NT2/D1 (cell line): ENCODE measurements at regions not wholly inside any gene's neighbourhood (a gene's known extent, or its start where the extent isn't known, plus 50 kb on each side); places are given as distances from the start of the nearest gene placed in this dataset.
"Not testable (repeated sequence)": the region's sequence is repeated elsewhere in the genome, so short reads cannot be mapped to it uniquely, and the experiment has no call there.

Experiments used
- DNase-seq: peaks from one replicate; pipeline ENCODE4 v3.0.0-alpha.2; 2011; ENCODE audit warnings: low read depth, low spot score
- H3K27me3 ChIP-seq: 2 replicates; pipeline ENCODE4 v1.6.0; 2011; ENCODE audit warnings: mild to moderate bottlenecking; ENCODE audit not compliant: insufficient read length, insufficient read depth
- H3K36me3 ChIP-seq: 2 replicates; pipeline ENCODE4 v1.6.1; 2011; ENCODE audit warnings: mild to moderate bottlenecking, low read length, mixed read lengths; ENCODE audit not compliant: insufficient read depth, insufficient read length
- H3K4me1 ChIP-seq: 2 replicates; pipeline ENCODE4 v1.5.1; 2011; ENCODE audit not compliant: insufficient read depth, insufficient read length
- H3K4me3 ChIP-seq: 2 replicates; pipeline ENCODE4 v1.5.1; 2011; ENCODE audit warnings: low read depth; ENCODE audit not compliant: insufficient read length
- H3K9ac ChIP-seq: 2 replicates; pipeline ENCODE4 v1.6.0; 2011; ENCODE audit warnings: low read depth; ENCODE audit not compliant: insufficient read length
- H3K9me3 ChIP-seq: 2 replicates; pipeline ENCODE4 v1.5.1; 2011; ENCODE audit warnings: mild to moderate bottlenecking, low read length; ENCODE audit not compliant: insufficient read depth
- SUZ12 ChIP-seq: IDR thresholded peaks from 2 replicates; pipeline ENCODE4 v1.6.1; 2011; ENCODE audit not compliant: insufficient read length, insufficient read depth; ENCODE audit errors: extremely low read depth
- YY1 ChIP-seq: IDR thresholded peaks from 2 replicates; pipeline ENCODE4 v1.6.1; 2011; ENCODE audit not compliant: insufficient read length, insufficient read depth
- ZNF274 ChIP-seq: IDR thresholded peaks from 2 replicates; pipeline ENCODE4 v1.6.1; 2011; ENCODE audit warnings: mild to moderate bottlenecking, low read depth, low read length

DNA sequence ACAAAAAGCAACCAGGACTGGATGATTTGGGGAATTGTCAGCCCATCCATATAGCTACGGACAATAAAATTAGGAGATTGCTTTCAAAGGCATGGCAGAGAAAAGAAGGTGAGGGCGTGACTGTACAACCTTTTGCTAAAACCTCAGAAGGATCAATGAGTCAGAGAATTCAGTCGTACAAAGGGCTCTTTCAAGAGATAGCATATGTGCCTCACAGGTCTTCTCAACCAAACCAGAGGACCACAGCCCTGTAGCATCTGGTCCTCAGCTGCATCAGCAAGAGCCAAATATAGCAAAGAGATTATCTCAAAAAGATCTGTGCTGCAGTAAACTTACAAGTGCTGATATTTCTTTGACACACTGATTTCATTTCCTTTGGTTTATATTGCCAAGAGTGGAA is 149.9 kb upstream of the RAB6C start:
- no peak for TF ChIP-seq ZNF274
- TF ChIP-seq SUZ12: no peak
- no peak for TF ChIP-seq YY1
- Histone ChIP-seq H3K4me1 (no peaks in the 10 kb centered on the region), H3K36me3 (no peaks in the 10 kb centered on the region), H3K4me3 (no peak overlapping the region), H3K9me3 (peaks cover 33% of the 10 kb centered on the region), H3K9ac (no peak overlapping the region), H3K27me3 (no peaks in the 10 kb centered on the region)
- no peak for DNase-seq

DNA sequence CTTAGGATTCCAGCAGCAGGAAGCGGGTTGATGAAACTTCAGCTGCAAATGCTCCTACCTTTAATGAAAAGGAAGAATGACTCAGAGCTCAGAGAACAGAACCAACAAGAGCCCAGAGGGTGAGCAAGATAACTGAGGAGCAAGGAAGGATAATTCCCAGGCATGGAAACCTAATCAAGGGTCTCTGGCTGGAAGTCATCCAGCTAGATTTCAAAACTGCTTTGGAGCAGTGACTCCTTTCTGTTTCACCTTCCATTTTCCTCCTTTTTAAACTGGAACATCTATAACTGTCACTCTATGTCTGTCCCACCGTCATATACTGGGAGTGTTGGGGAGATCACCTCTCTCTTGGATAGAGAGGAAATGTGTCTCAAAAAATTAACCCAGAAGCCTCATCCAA is 148.4 kb upstream of the RAB6C start:
- no peak for DNase-seq
- no peaks in the 10 kb centered on the region for H3K27me3 ChIP-seq
- no peaks in the 10 kb centered on the region for H3K36me3 ChIP-seq
- TF ChIP-seq ZNF274: no peak
- no peak for TF ChIP-seq SUZ12
- peaks cover 33% of the 10 kb centered on the region for H3K9me3 ChIP-seq
- no peak overlapping the region for H3K4me3 ChIP-seq
- no peaks in the 10 kb centered on the region for H3K4me1 ChIP-seq
- H3K9ac ChIP-seq: no peak overlapping the region

DNA sequence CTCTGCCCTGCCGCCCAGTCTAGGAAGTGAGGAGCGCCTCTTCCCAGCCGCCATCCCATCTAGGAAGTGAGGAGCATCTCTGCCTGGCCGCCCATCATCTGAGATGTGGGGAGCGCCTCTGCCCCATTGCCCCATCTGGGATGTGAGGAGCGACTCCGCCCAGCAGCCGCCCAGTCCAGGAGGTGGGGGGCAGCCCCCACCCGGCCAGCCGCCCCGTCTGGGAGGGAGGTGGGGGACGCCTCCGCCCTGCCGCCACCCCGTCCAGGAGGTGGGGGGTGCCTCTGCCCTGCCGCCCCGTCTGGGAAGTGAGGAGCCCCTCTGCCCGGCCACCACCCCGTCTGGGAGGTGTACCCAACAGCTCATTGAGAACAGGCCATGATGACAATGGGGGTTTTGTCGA is 146.0 kb upstream of the RAB6C start:
- not testable (repeated sequence) for H3K36me3 ChIP-seq, H3K9ac ChIP-seq, DNase-seq, H3K4me3 ChIP-seq, H3K4me1 ChIP-seq, H3K27me3 ChIP-seq
- H3K9me3 ChIP-seq: peaks cover 33% of the 10 kb centered on the region

DNA sequence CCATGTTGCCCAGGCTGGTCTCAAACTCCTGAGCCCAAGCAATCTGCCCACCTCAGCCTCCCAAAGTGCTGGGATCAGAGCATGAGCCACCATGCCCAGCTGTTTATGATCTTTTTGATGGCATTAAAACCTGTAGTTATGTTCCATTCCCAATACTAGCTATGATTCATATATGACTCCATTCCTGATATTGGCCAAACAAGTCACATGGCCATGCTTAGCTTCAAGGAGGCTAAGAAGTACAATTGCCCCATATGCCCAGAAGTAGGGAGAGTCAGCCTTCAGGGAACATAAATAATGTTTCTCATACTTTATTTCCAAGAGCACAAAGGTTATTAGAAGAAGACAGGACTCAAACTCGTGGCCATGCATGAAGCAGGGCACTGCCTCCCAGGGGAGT is 132.4 kb upstream of the RAB6C start:
- Histone ChIP-seq H3K36me3 (no peaks in the 10 kb centered on the region), H3K9me3 (no peaks in the 10 kb centered on the region), H3K4me1 (no peaks in the 10 kb centered on the region), H3K27me3 (no peaks in the 10 kb centered on the region), H3K4me3 (no peak overlapping the region), H3K9ac (no peak overlapping the region)
- TF ChIP-seq ZNF274 (no peak), YY1 (no peak), SUZ12 (no peak)
- DNase-seq: no peak

DNA sequence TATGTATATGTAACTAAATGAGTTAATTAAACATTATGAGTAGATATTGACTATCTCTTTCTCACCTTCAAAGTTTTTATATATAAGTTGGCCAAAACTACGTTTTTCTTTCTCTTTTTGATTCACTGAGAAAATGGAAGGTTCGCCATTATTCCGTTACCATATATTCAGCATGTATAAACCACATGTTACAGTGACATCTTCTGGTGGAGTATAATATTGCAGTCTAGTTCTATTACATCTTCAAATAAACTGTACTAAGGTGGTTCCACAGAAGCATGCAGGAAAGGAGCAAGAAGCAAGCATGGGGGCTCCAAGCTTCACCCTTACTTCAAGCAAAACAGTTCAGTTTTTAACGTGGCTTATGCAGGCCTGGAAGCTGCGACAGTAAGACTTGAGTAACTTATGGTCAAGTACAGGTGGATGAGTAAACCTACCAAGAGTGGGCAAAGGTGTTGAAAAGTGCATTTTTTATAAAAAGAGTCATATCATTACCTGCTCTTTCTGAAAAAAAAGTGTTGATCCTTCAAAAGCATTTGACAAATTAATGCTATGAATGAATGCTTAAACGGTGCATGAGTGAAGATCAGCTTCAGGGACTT is 129.8 kb upstream of the RAB6C start:
- no peak for TF ChIP-seq SUZ12
- no peak for TF ChIP-seq YY1
- TF ChIP-seq ZNF274: no peak

DNA sequence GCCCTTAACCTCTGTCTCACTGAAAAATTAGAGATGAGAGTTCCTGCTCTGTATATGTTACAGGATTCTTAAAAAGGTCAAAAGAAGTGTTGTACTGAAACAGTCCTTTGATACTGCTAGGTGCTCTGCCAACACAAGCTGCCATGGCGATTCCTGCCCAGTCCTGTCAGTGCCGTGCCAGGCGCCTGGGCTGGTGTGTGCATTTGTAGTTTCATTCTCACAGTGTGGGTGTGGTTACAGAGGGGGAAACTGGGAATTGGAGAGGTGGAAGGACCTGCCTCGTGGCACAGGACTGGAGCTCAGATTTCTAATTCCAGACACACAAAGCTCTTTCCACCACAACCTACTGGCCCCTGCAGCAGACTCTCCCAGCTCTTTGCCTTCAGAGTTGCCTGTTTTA is 122.3 kb upstream of the RAB6C start:
- Histone ChIP-seq H3K9ac (no peak overlapping the region), H3K27me3 (no peaks in the 10 kb centered on the region), H3K4me1 (peaks cover 8% of the 10 kb centered on the region), H3K4me3 (no peak overlapping the region), H3K9me3 (no peaks in the 10 kb centered on the region), H3K36me3 (no peaks in the 10 kb centered on the region)
- TF ChIP-seq SUZ12 (no peak), YY1 (no peak), ZNF274 (no peak)
- DNase-seq: no peak

More for the DNA sequence above, 129.8 kb upstream of the RAB6C start:
- H3K9me3 ChIP-seq: no peaks in the 10 kb centered on the region
- no peak overlapping the region for H3K9ac ChIP-seq
- H3K36me3 ChIP-seq: no peaks in the 10 kb centered on the region
- no peaks in the 10 kb centered on the region for H3K27me3 ChIP-seq
- H3K4me1 ChIP-seq: no peaks in the 10 kb centered on the region
- peak; percentile 84 for DNase-seq
- no peak overlapping the region for H3K4me3 ChIP-seq

DNA sequence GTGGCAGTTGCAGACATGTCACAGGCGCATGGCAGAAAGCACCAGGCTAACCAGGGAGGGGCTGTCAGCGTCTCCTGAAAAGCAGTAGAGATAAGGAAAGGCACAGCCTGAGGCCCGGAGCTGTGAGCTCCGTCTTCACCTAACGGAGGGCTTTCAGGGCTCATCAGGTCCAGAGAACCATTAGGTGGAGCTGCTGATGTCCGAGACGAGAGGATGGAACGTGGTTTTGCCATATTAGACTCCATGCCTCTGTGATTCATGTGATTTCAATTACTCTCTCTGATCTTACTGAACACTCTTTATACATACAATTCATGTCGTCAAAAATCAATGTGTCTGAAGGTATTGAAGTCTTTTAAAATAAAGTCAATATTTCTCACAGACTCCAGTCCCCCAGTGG is 120.3 kb upstream of the RAB6C start:
- H3K4me1 ChIP-seq: peaks cover 17% of the 10 kb centered on the region
- no peak overlapping the region for H3K4me3 ChIP-seq
- TF ChIP-seq YY1 (no peak), SUZ12 (no peak), ZNF274 (no peak)
- no peak overlapping the region for H3K9ac ChIP-seq
- no peaks in the 10 kb centered on the region for H3K9me3 ChIP-seq
- no peak for DNase-seq
- H3K27me3 ChIP-seq: no peaks in the 10 kb centered on the region
- no peaks in the 10 kb centered on the region for H3K36me3 ChIP-seq

DNA sequence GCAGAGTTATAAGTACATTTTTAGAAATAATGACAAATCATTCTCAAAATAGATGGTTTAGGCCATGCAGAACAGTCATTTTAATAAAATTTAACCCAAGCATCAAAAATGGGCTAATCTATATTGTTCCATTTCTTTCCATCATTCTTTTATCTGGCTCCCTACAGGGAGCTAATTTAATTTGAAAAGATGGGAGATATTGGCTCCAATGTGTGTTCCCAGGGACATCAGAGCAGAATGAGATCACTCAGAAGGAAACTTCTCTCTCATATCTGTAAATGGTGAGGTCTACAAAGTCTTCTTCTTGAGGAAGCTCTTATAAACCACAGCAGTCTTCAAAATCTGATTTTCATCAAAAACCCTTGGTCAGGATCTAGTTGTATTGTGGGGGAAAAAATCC is 119.4 kb upstream of the RAB6C start:
- H3K4me3 ChIP-seq: no peak overlapping the region
- TF ChIP-seq SUZ12 (no peak), ZNF274 (no peak), YY1 (no peak)
- no peaks in the 10 kb centered on the region for H3K9me3 ChIP-seq
- H3K4me1 ChIP-seq: peaks cover 17% of the 10 kb centered on the region
- H3K36me3 ChIP-seq: no peaks in the 10 kb centered on the region
- DNase-seq: no peak
- no peak overlapping the region for H3K9ac ChIP-seq
- H3K27me3 ChIP-seq: no peaks in the 10 kb centered on the region
